Testis (tissue), 2 donors: ENCODE measurements at regions not wholly inside any gene's neighbourhood (a gene's known extent, or its start where the extent isn't known, plus 50 kb on each side); places are given as distances from the start of the nearest gene placed in this dataset.

Source experiments
- DNase-seq: peaks from one replicate; pipeline ENCODE4 v3.0.0-alpha.2; 2019
- H3K27ac ChIP-seq, 2 donors: fragments of 200-600 bp; sonication (generic); one replicate each; pipeline ENCODE4 v1.5.1; 2019
- H3K27me3 ChIP-seq: fragments of 200-600 bp; sonication (generic); one replicate; pipeline ENCODE4 v1.5.1; 2019
- H3K36me3 ChIP-seq: fragments of 200-600 bp; sonication (generic); one replicate; pipeline ENCODE4 v1.5.1; 2017; ENCODE audit warnings: low read depth; ENCODE audit errors: missing control alignments
- H3K4me1 ChIP-seq: fragments of 200-600 bp; sonication (generic); one replicate; pipeline ENCODE4 v1.5.1; 2019
- H3K4me3 ChIP-seq, 2 donors: fragments of 200-600 bp; sonication (generic); one replicate each; pipeline ENCODE4 v1.5.1; 2017 to 2019
- H3K9me3 ChIP-seq: fragments of 200-600 bp; sonication (generic); one replicate; pipeline ENCODE4 v1.5.1; 2017
- POLR2A ChIP-seq: fragments of 450-650 bp; IDR thresholded peaks from one replicate; pipeline ENCODE4 v1.6.1; 2017; ENCODE audit warnings: antibody characterized with exemption, mild to moderate bottlenecking, moderate library complexity
- WGBS, 2 donors: methylation state at CpG; one replicate each; pipeline ENCODE4 v1.1.5; 2018; 5-methylcytosine and 5-hydroxymethylcytosine counted together
- intact Hi-C: fragments of 100-400 bp; cut with DNase I; formaldehyde crosslinking; loops from one replicate; pipeline ENCODE4 v1.15.1; 2023; ENCODE audit warnings: low total_unique reads
- TF ChIP-seq, protein P1 (sequence below), 3 experiments: fragments of 450-650 bp in 2 of 3; fragments of 200-600 bp in 1 of 3; sonication (generic) in 1 of 3; IDR thresholded peaks; one replicate each; pipeline ENCODE4 v1.5.1; 2016 to 2019; ENCODE audit warnings: antibody characterized with exemption in 3 of 3, mild to moderate bottlenecking in 2 of 3, moderate library complexity in 1 of 3

DNA sequence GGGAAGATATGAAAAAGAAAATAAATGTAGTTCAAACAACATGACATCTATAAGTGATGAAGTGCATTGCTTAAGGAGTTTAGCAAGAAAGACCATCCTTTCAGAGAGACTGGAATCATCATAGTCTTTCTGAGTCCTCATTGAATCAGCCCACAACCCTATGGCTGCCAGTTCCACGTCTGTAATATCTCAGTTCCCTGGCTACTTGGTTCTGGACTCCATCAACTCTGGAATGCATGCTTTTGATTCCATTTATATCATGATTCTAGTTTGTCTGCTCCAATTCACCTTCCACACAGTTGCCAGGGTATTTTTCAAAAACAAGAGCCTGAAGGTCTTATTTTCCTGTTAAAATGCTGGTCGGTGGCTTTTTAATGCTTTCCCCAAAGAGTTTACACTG, 126.4 kb upstream of the MDFIC start:
- 75 to 81% methylated on average over 2 of the region's 2 CpGs for WGBS, 2 donors
- H3K9me3 ChIP-seq = no peaks in the 10 kb centered on the region
- intact Hi-C loops = no loop called here
- no peaks in the 10 kb centered on the region for H3K4me1 ChIP-seq
- TF ChIP-seq, protein P1, sequence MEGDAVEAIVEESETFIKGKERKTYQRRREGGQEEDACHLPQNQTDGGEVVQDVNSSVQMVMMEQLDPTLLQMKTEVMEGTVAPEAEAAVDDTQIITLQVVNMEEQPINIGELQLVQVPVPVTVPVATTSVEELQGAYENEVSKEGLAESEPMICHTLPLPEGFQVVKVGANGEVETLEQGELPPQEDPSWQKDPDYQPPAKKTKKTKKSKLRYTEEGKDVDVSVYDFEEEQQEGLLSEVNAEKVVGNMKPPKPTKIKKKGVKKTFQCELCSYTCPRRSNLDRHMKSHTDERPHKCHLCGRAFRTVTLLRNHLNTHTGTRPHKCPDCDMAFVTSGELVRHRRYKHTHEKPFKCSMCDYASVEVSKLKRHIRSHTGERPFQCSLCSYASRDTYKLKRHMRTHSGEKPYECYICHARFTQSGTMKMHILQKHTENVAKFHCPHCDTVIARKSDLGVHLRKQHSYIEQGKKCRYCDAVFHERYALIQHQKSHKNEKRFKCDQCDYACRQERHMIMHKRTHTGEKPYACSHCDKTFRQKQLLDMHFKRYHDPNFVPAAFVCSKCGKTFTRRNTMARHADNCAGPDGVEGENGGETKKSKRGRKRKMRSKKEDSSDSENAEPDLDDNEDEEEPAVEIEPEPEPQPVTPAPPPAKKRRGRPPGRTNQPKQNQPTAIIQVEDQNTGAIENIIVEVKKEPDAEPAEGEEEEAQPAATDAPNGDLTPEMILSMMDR (IDR thresholded peaks at IDR 0.05) = no peak
- no peak for TF ChIP-seq POLR2A
- H3K36me3 ChIP-seq = no peaks in the 10 kb centered on the region
- H3K27me3 ChIP-seq = no peaks in the 10 kb centered on the region
- H3K27ac ChIP-seq = no peak overlapping the region
- no peak overlapping the region for H3K4me3 ChIP-seq
- no peak for DNase-seq

DNA sequence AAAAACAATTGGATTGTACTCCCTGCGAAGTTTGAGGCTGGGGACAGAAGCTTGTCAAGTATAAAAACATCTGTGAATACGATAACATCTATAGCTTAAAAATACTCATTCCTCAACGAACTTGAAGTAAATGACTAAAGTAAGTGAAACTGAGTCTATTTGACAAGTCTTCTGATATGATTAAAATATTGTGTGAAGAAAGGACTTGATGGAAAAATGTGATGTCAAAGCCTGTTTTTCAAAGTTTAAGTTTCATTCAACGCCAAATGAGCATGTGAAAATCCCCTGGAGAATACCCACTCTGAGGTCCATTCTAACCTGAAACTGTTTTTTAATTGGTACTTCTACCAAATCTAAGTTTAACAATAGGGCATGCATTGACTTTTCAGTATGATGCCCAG, 122.3 kb upstream of the MDFIC start:
- Histone ChIP-seq H3K9me3 (no peaks in the 10 kb centered on the region), H3K27me3 (no peaks in the 10 kb centered on the region), H3K27ac (no peak overlapping the region), H3K4me3 (no peak overlapping the region), H3K4me1 (no peaks in the 10 kb centered on the region), H3K36me3 (no peaks in the 10 kb centered on the region)
- intact Hi-C loops = no loop called here
- no peak for TF ChIP-seq POLR2A
- TF ChIP-seq, protein P1 (IDR thresholded peaks at IDR 0.05) = no peak
- DNase-seq = no peak
- WGBS, 2 donors = 83 to 88% methylated on average over 4 of the region's 4 CpGs

DNA sequence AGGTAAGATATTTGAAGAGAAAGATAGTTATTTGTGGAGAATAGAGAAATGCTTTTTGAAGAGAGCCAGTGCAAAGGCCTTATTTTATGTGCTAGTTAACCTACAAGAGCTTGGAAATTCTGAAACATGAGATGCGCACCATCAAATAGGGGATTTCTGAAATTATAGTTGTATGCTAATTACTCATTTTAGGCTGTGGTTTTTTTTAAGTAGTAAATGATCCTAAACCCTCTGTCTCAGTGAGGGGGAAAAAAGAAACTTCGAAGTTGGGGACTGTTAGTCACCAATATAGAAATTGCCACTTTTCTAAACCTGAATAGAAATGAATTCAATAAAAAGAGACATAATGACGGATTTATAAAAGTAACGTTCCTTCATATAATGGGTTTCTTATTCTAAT, 119.3 kb upstream of the MDFIC start:
- DNase-seq = no peak
- TF ChIP-seq POLR2A = no peak
- TF ChIP-seq, protein P1 (IDR thresholded peaks at IDR 0.05) = no peak
- Histone ChIP-seq H3K36me3 (no peaks in the 10 kb centered on the region), H3K9me3 (no peaks in the 10 kb centered on the region), H3K27ac (no peak overlapping the region), H3K27me3 (no peaks in the 10 kb centered on the region), H3K4me3 (no peak overlapping the region), H3K4me1 (no peaks in the 10 kb centered on the region)
- WGBS, 2 donors = 61 to 87% methylated on average over 4 of the region's 4 CpGs
- intact Hi-C loops = no loop called here

DNA sequence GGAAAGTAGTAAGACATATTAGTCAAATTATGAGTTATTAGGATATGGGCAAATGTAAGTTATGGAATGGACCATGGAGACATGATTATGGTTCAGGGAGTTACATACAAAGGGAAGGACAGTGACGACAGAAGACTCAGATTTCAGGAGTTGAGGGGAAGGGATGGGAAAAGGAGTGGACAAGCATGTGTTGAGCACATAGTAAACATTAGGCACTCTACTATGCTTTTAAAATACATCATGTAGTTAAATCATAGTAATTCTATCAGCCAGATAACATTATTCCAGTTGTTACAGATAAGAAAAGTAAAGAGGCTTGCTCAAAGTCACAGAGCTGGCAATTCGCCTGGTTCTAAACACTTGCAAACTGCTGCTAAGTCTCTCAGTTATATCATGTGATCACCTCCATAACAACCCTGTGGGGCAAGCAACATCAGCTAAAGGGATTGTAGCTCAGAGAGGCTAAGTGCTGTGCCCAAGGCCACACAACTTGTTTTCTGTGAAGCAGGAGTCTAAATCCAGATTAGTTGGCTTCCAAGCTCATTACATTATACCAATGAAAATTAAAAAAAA, 115.2 kb upstream of the MDFIC start:
- 82 to 85% methylated on average over 2 of the region's 2 CpGs for WGBS, 2 donors
- H3K27me3 ChIP-seq = no peaks in the 10 kb centered on the region
- no peak overlapping the region for H3K27ac ChIP-seq
- H3K4me1 ChIP-seq = no peaks in the 10 kb centered on the region
- DNase-seq = peak; percentile 15
- no peaks in the 10 kb centered on the region for H3K36me3 ChIP-seq
- no peak overlapping the region for H3K4me3 ChIP-seq
- H3K9me3 ChIP-seq = no peaks in the 10 kb centered on the region
- TF ChIP-seq POLR2A = no peak
- TF ChIP-seq, protein P1 (IDR thresholded peaks at IDR 0.05) = no peak
- intact Hi-C loops = no loop called here

DNA sequence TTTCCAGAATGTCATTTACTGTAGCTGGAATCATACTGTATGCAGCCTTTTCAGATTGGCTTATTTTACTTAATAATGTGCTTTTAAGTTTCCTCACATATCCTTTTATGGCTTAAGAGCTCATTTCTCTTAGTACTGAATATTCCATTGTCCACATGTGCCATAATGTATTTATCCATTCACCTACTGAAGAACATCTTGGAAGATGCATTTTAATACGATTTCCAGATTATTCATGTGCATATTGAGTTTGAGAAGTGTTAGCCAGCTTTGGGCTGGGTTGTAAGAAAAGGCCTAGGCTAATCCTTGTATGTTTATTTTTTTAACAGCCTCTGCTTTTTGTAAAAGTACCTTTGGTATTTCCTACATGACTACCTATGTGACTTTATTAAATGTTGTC, 109.3 kb upstream of the MDFIC start:
- Histone ChIP-seq H3K27ac (no peak overlapping the region), H3K36me3 (no peaks in the 10 kb centered on the region), H3K4me3 (no peak overlapping the region), H3K9me3 (no peaks in the 10 kb centered on the region), H3K27me3 (no peaks in the 10 kb centered on the region), H3K4me1 (no peaks in the 10 kb centered on the region)
- intact Hi-C loops = no loop called here
- 92 to 95% methylated on average over 1 of the region's 1 CpG for WGBS, 2 donors
- no peak for DNase-seq
- TF ChIP-seq, protein P1 (IDR thresholded peaks at IDR 0.05) = no peak
- TF ChIP-seq POLR2A = no peak
